SK-N-SH treated with all-trans-retinoic acid at 6 μM for 48 hours (cell line): ENCODE measurements at regions not wholly inside any gene's neighbourhood (a gene's known extent, or its start where the extent isn't known, plus 50 kb on each side); places are given as distances from the start of the nearest gene placed in this dataset.

Source experiments
- ATAC-seq: fragments of 200-7000 bp; cut with Tn5 transposase; 3 replicates; pipeline ENCODE4 v1.9.1; 2020; ENCODE audit warnings: mild to moderate bottlenecking, moderate library complexity
- ARNTL ChIP-seq: fragments of 450-650 bp; formaldehyde crosslinking; IDR thresholded peaks from 2 replicates; pipeline ENCODE4 v1.5.0; 2020; ENCODE audit warnings: low read depth, mild to moderate bottlenecking, moderate library complexity, borderline replicate concordance
- BACH2 ChIP-seq: fragments of 250-450 bp; sonication (Bioruptor Pico); IDR thresholded peaks from 2 replicates; pipeline ENCODE4 v1.9.0; 2021; ENCODE audit warnings: mild to moderate bottlenecking, borderline replicate concordance
- CSDC2 ChIP-seq: fragments of 250-450 bp; sonication (Bioruptor Pico); IDR thresholded peaks from 2 replicates; pipeline ENCODE4 v1.5.0; 2020; ENCODE audit warnings: mild to moderate bottlenecking, moderate library complexity
- ESRRG ChIP-seq: fragments of 250-450 bp; sonication (Bioruptor Pico); IDR thresholded peaks from 2 replicates; pipeline ENCODE4 v1.6.1; 2021; ENCODE audit warnings: mild to moderate bottlenecking
- GLIS3 ChIP-seq: fragments of 250-450 bp; sonication (Bioruptor Pico); IDR thresholded peaks from 2 replicates; pipeline ENCODE4 v1.5.0; 2020; ENCODE audit warnings: mild to moderate bottlenecking, moderate library complexity
- ISL1 ChIP-seq: fragments of 250-450 bp; sonication (Bioruptor Pico); IDR thresholded peaks from 2 replicates; pipeline ENCODE4 v2.1.2; 2022; ENCODE audit warnings: mild to moderate bottlenecking, moderate library complexity
- PPARA ChIP-seq: fragments of 250-450 bp; sonication (Bioruptor Pico); IDR thresholded peaks from 2 replicates; pipeline ENCODE4 v1.5.0; 2020; ENCODE audit warnings: mild to moderate bottlenecking, borderline replicate concordance
- SNAI2 ChIP-seq: fragments of 250-450 bp; sonication (Bioruptor Pico); IDR thresholded peaks from 2 replicates; pipeline ENCODE4 v1.5.0; 2020; ENCODE audit warnings: mild to moderate bottlenecking, moderate library complexity
- TCF4 ChIP-seq: fragments of 250-450 bp; sonication (Bioruptor Pico); IDR thresholded peaks from 2 replicates; pipeline ENCODE4 v1.8.0; 2021; ENCODE audit warnings: mild to moderate bottlenecking, moderate library complexity, borderline replicate concordance
- TOX ChIP-seq: fragments of 250-450 bp; sonication (Bioruptor Pico); IDR thresholded peaks from 2 replicates; pipeline ENCODE4 v1.8.0; 2021; ENCODE audit warnings: mild to moderate bottlenecking, moderate library complexity, borderline replicate concordance
- ZC3H10 ChIP-seq: fragments of 250-450 bp; sonication (Bioruptor Pico); IDR thresholded peaks from 2 replicates; pipeline ENCODE4 v1.5.1; 2021; ENCODE audit warnings: mild to moderate bottlenecking, moderate library complexity
- ZFP3 ChIP-seq: fragments of 250-450 bp; sonication (Bioruptor Pico); IDR thresholded peaks from 2 replicates; pipeline ENCODE4 v1.5.0; 2020; ENCODE audit warnings: mild to moderate bottlenecking, moderate library complexity
- ZFP30 ChIP-seq: fragments of 450-650 bp; formaldehyde crosslinking; IDR thresholded peaks from 2 replicates; pipeline ENCODE4 v1.5.0; 2022; ENCODE audit warnings: mild to moderate bottlenecking, moderate library complexity
- ZNF565 ChIP-seq: fragments of 450-650 bp; formaldehyde crosslinking; conservative IDR thresholded peaks from 2 replicates; pipeline ENCODE4 v1.5.0; 2020; ENCODE audit warnings: low read depth, mild to moderate bottlenecking, moderate library complexity
- ZNF70 ChIP-seq: fragments of 450-650 bp; formaldehyde crosslinking; IDR thresholded peaks from 2 replicates; pipeline ENCODE4 v1.5.0; 2020; ENCODE audit warnings: mild to moderate bottlenecking, moderate library complexity
- ZNF8 ChIP-seq: fragments of 450-650 bp; formaldehyde crosslinking; IDR thresholded peaks from 2 replicates; pipeline ENCODE4 v1.5.0; 2020; ENCODE audit warnings: mild to moderate bottlenecking, moderate library complexity
- TF ChIP-seq, protein P1 (sequence below): fragments of 250-450 bp; sonication (Bioruptor Pico); IDR thresholded peaks from 2 replicates; pipeline ENCODE4 v1.8.0; 2020; ENCODE audit warnings: mild to moderate bottlenecking, moderate library complexity, borderline replicate concordance
- TF ChIP-seq, protein P2 (sequence below): fragments of 250-450 bp; sonication (Bioruptor Pico); IDR thresholded peaks from 2 replicates; pipeline ENCODE4 v1.5.1; 2021; ENCODE audit warnings: mild to moderate bottlenecking, moderate library complexity
- TF ChIP-seq, protein P3 (sequence below): fragments of 250-450 bp; sonication (Bioruptor Pico); IDR thresholded peaks from 2 replicates; pipeline ENCODE4 v1.8.0; 2021; ENCODE audit warnings: low read depth, mild to moderate bottlenecking, moderate library complexity, borderline replicate concordance
- TF ChIP-seq, protein P4 (sequence below): fragments of 250-450 bp; sonication (Bioruptor Pico); IDR thresholded peaks from 2 replicates; pipeline ENCODE4 v1.5.0; 2020; ENCODE audit warnings: mild to moderate bottlenecking, moderate library complexity
- TF ChIP-seq, protein P5 (sequence below): fragments of 250-450 bp; sonication (Bioruptor Pico); IDR thresholded peaks from 2 replicates; pipeline ENCODE4 v1.5.1; 2020; ENCODE audit warnings: low read depth, mild to moderate bottlenecking, moderate library complexity

DNA sequence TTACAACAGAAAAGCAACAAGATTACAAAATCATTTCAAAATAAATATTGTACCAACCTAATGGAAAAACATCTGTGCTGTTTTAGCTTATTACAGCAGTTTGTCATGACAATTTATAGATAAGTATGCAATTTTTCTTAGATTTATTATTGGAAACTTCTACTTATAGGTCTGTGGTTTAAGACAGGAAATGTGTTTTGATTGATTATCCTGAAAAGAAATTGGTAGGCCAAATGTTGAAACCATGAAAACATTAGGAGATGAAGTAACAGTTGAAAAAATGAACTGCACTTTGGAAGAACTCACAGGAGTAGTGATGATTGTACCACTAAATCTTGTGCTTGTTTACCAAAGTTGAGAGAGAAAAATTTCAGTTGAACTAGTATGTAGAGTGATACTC, 162.2 kb upstream of the GIMD1 start:
- ATAC-seq: peak; percentile 32
- TF ChIP-seq PPARA (CRISPR knock-in tag) (no peak), ZFP3 (CRISPR knock-in tag) (no peak), TCF4 (CRISPR knock-in tag) (no peak)
- TF ChIP-seq, protein P1, sequence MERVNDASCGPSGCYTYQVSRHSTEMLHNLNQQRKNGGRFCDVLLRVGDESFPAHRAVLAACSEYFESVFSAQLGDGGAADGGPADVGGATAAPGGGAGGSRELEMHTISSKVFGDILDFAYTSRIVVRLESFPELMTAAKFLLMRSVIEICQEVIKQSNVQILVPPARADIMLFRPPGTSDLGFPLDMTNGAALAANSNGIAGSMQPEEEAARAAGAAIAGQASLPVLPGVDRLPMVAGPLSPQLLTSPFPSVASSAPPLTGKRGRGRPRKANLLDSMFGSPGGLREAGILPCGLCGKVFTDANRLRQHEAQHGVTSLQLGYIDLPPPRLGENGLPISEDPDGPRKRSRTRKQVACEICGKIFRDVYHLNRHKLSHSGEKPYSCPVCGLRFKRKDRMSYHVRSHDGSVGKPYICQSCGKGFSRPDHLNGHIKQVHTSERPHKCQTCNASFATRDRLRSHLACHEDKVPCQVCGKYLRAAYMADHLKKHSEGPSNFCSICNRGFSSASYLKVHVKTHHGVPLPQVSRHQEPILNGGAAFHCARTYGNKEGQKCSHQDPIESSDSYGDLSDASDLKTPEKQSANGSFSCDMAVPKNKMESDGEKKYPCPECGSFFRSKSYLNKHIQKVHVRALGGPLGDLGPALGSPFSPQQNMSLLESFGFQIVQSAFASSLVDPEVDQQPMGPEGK (CRISPR knock-in tag): no peak

DNA sequence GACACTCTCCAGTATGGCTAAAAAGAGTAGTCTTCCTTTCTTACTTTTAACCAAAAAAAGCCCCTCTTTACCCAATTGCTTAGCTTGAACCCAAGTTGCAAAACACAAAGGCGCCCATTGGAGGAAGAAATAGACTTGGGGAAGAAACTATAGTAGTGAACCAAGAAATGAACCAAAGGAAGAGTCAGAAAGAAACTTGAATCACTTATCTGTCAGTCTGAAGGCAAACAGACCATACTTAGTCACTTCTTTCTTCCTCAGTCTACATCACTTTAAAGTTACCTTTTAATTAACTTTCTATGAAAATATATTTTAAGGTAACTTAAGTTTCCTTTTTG, 161.4 kb upstream of the GIMD1 start:
- peak; percentile 31 for ATAC-seq
- TF ChIP-seq GLIS3 (no peak), ZNF565 (no peak), SNAI2 (CRISPR knock-in tag) (no peak), BACH2 (CRISPR knock-in tag) (no peak), ZNF8 (CRISPR knock-in tag) (no peak), TCF4 (CRISPR knock-in tag) (no peak), ZC3H10 (CRISPR knock-in tag) (no peak)
- TF ChIP-seq, protein P2, sequence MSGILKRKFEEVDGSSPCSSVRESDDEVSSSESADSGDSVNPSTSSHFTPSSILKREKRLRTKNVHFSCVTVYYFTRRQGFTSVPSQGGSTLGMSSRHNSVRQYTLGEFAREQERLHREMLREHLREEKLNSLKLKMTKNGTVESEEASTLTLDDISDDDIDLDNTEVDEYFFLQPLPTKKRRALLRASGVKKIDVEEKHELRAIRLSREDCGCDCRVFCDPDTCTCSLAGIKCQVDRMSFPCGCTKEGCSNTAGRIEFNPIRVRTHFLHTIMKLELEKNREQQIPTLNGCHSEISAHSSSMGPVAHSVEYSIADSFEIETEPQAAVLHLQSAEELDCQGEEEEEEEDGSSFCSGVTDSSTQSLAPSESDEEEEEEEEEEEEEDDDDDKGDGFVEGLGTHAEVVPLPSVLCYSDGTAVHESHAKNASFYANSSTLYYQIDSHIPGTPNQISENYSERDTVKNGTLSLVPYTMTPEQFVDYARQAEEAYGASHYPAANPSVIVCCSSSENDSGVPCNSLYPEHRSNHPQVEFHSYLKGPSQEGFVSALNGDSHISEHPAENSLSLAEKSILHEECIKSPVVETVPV (CRISPR knock-in tag): no peak

DNA sequence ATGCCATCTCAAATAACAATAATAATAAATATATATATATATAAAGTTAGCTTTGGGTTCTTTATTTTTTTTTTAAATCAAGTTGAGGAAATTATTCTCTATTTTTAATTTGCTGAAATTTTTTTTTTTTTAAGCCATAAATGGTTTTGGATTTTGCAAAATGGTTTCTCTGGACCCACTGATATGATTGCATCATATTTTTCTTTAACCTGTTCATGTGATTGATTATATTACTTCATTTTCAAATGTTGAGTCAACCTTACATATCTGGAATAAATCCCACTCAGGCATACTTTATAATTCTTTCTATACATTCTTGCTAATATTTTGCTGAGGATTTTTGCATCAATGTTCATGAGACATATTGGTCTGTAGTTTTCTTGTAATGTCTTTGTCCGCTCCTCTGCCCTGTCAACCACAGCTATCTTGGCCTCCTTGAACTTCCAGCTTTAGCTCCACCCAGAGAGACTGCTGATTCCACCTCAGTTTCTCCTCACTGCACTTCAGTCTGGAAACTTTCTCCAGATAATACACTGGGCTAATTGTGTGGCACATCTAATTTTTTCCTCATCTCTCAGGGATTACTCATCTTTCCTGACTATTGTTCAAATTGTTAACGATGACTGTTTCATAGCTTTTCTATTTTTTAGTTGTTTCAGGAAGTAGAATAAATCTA, 160.9 kb upstream of the GIMD1 start:
- peak; percentile 38 for ATAC-seq
- no peak for TF ChIP-seq GLIS3
- no peak for TF ChIP-seq BACH2 (CRISPR knock-in tag)
- no peak for TF ChIP-seq ZNF70 (CRISPR knock-in tag)
- TF ChIP-seq, protein P3, sequence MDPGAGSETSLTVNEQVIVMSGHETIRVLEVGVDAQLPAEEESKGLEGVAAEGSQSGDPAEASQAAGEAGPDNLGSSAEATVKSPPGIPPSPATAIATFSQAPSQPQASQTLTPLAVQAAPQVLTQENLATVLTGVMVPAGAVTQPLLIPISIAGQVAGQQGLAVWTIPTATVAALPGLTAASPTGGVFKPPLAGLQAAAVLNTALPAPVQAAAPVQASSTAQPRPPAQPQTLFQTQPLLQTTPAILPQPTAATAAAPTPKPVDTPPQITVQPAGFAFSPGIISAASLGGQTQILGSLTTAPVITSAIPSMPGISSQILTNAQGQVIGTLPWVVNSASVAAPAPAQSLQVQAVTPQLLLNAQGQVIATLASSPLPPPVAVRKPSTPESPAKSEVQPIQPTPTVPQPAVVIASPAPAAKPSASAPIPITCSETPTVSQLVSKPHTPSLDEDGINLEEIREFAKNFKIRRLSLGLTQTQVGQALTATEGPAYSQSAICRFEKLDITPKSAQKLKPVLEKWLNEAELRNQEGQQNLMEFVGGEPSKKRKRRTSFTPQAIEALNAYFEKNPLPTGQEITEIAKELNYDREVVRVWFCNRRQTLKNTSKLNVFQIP (CRISPR knock-in tag): no peak
- TF ChIP-seq, protein P2 (CRISPR knock-in tag): no peak
- TF ChIP-seq, protein P4, sequence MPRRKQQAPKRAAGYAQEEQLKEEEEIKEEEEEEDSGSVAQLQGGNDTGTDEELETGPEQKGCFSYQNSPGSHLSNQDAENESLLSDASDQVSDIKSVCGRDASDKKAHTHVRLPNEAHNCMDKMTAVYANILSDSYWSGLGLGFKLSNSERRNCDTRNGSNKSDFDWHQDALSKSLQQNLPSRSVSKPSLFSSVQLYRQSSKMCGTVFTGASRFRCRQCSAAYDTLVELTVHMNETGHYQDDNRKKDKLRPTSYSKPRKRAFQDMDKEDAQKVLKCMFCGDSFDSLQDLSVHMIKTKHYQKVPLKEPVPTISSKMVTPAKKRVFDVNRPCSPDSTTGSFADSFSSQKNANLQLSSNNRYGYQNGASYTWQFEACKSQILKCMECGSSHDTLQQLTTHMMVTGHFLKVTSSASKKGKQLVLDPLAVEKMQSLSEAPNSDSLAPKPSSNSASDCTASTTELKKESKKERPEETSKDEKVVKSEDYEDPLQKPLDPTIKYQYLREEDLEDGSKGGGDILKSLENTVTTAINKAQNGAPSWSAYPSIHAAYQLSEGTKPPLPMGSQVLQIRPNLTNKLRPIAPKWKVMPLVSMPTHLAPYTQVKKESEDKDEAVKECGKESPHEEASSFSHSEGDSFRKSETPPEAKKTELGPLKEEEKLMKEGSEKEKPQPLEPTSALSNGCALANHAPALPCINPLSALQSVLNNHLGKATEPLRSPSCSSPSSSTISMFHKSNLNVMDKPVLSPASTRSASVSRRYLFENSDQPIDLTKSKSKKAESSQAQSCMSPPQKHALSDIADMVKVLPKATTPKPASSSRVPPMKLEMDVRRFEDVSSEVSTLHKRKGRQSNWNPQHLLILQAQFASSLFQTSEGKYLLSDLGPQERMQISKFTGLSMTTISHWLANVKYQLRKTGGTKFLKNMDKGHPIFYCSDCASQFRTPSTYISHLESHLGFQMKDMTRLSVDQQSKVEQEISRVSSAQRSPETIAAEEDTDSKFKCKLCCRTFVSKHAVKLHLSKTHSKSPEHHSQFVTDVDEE (CRISPR knock-in tag): no peak
- no peak for TF ChIP-seq TCF4 (CRISPR knock-in tag)
- no peak for TF ChIP-seq SNAI2 (CRISPR knock-in tag)
- no peak for TF ChIP-seq PPARA (CRISPR knock-in tag)
- no peak for TF ChIP-seq ISL1
- TF ChIP-seq ZC3H10 (CRISPR knock-in tag): no peak
- no peak for TF ChIP-seq ZNF8 (CRISPR knock-in tag)
- no peak for TF ChIP-seq CSDC2
- TF ChIP-seq ZFP30 (CRISPR knock-in tag): no peak
- no peak for TF ChIP-seq ZFP3 (CRISPR knock-in tag)
- TF ChIP-seq, protein P5, sequence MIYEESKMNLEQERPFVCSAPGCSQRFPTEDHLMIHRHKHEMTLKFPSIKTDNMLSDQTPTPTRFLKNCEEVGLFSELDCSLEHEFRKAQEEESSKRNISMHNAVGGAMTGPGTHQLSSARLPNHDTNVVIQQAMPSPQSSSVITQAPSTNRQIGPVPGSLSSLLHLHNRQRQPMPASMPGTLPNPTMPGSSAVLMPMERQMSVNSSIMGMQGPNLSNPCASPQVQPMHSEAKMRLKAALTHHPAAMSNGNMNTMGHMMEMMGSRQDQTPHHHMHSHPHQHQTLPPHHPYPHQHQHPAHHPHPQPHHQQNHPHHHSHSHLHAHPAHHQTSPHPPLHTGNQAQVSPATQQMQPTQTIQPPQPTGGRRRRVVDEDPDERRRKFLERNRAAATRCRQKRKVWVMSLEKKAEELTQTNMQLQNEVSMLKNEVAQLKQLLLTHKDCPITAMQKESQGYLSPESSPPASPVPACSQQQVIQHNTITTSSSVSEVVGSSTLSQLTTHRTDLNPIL: no peak
- no peak for TF ChIP-seq TOX (CRISPR knock-in tag)
- no peak for TF ChIP-seq ARNTL (CRISPR knock-in tag)
- TF ChIP-seq ESRRG (CRISPR knock-in tag): no peak
